H1 (cell line): ENCODE measurements at regions not wholly inside any gene's neighbourhood (a gene's known extent, or its start where the extent isn't known, plus 50 kb on each side); places are given as distances from the start of the nearest gene placed in this dataset.

Experiments
- CTCF ChIA-PET: fragments of 300-600 bp; sonication (Branson Sonifier 250); formaldehyde crosslinking; loops from one replicate; lab custom pipeline; 2021; ENCODE audit not compliant: partially characterized antibody; lab: Charles Lee
- POLR2A ChIA-PET: fragments of 300-600 bp; sonication (Branson Sonifier 250); formaldehyde crosslinking; loops from one replicate; lab custom pipeline; 2021; ENCODE audit warnings: inconsistent platforms; ENCODE audit not compliant: partially characterized antibody; lab: Charles Lee
- DNase-seq, 2 experiments: peaks; one replicate each; pipeline versions ENCODE4 v3.0.0 to v3.0.0-alpha.2; 2010 to 2022; ENCODE audit warnings: low spot score in 2 of 2, low read depth in 1 of 2, mixed read lengths in 1 of 2
- FAIRE-seq: peaks from 2 replicates; lab custom pipeline; 2011; peaks lifted over from hg19 to GRCh38; lab: Jason Lieb, UNC
- H2AFZ ChIP-seq: 2 replicates; pipeline ENCODE4 v1.8.1; 2012; ENCODE audit warnings: low read length, inconsistent platforms
- H2AK5ac ChIP-seq: 2 replicates; pipeline ENCODE4 v1.6.1; 2013; ENCODE audit warnings: low read depth, low read length
- H2BK120ac ChIP-seq: replicated peaks from 2 replicates; pipeline ENCODE3; 2013; ENCODE audit warnings: low read depth, low read length, inconsistent platforms
- H2BK12ac ChIP-seq: 2 replicates; pipeline ENCODE4 v1.6.1; 2013; ENCODE audit warnings: low read depth, low read length
- H2BK15ac ChIP-seq: 2 replicates; pipeline ENCODE4 v1.6.1; 2013; ENCODE audit warnings: low read length
- H2BK20ac ChIP-seq: 2 replicates; pipeline ENCODE4 v1.6.1; 2013; ENCODE audit warnings: low read length
- H2BK5ac ChIP-seq: 2 replicates; pipeline ENCODE4 v1.6.1; 2013; ENCODE audit warnings: low read depth, low read length
- H3K14ac ChIP-seq: 2 replicates; pipeline ENCODE4 v1.6.1; 2013; ENCODE audit warnings: inconsistent platforms; ENCODE audit not compliant: insufficient read length
- H3K18ac ChIP-seq: 2 replicates; pipeline ENCODE4 v1.6.1; 2013; ENCODE audit warnings: low read length; ENCODE audit errors: extremely low read depth
- H3K23ac ChIP-seq: 2 replicates; pipeline ENCODE4 v1.6.1; 2013; ENCODE audit warnings: inconsistent platforms; ENCODE audit not compliant: insufficient read length
- H3K23me2 ChIP-seq: 2 replicates; pipeline ENCODE4 v1.6.1; 2013; ENCODE audit warnings: low read depth, low read length
- H3K27ac ChIP-seq: 2 replicates; pipeline ENCODE4 v1.6.1; 2011; ENCODE audit warnings: low read depth, low read length, inconsistent platforms
- H3K27me3 ChIP-seq, 4 experiments: replicated peaks in 1 of 4; 1 replicate in 1 of 4; 2 replicates in 3 of 4; pipeline versions ENCODE4 v1.6.1 to v1.8.1; 2011 to 2013; ENCODE audit warnings: low read length in 3 of 4, mild to moderate bottlenecking in 3 of 4, inconsistent platforms in 2 of 4, mixed read lengths in 2 of 4, moderate library complexity in 1 of 4; ENCODE audit not compliant: control insufficient read depth in 3 of 4, insufficient read depth in 3 of 4; ENCODE audit errors: extremely low read depth in 1 of 4
- H3K36me3 ChIP-seq, 4 experiments: 2 replicates each; pipeline versions ENCODE4 v1.6.1 to v1.8.1; 2011 to 2013; ENCODE audit warnings: mild to moderate bottlenecking in 4 of 4, low read length in 3 of 4, moderate library complexity in 2 of 4, control low read depth in 1 of 4, inconsistent platforms in 1 of 4; ENCODE audit not compliant: insufficient read depth in 4 of 4, control insufficient read depth in 2 of 4
- H3K4ac ChIP-seq: replicated peaks from 2 replicates; pipeline ENCODE3; 2013; ENCODE audit warnings: low read length, low read depth, mixed read lengths, inconsistent platforms; ENCODE audit not compliant: insufficient read length
- H3K4me1 ChIP-seq, 4 experiments: replicated peaks in 1 of 4; 1 replicate in 1 of 4; 2 replicates in 3 of 4; pipeline versions ENCODE4 v1.6.1 to v1.8.1; 2011 to 2013; ENCODE audit warnings: low read length in 3 of 4, inconsistent platforms in 2 of 4, mixed read lengths in 1 of 4; ENCODE audit not compliant: insufficient read depth in 4 of 4, control insufficient read depth in 3 of 4
- H3K4me2 ChIP-seq, 2 experiments: 2 replicates each; pipeline versions ENCODE4 v1.6.1 to v1.8.1; 2011 to 2013; ENCODE audit warnings: low read depth in 2 of 2, low read length in 2 of 2, control low read depth in 1 of 2, inconsistent platforms in 1 of 2, mild to moderate bottlenecking in 1 of 2; ENCODE audit not compliant: insufficient read depth in 1 of 2
- H3K4me3 ChIP-seq, 4 experiments: fragments of 200-600, 300-600 bp in 1 of 4; sonication (generic), shearing (Covaris generic), sonication (Bioruptor Twin) in 1 of 4; 2 replicates each; pipeline versions ENCODE4 v1.5.1 to v1.8.1; 2011 to 2016; ENCODE audit warnings: low read length in 4 of 4, low read depth in 3 of 4, control low read depth in 2 of 4, inconsistent platforms in 2 of 4, mild to moderate bottlenecking in 2 of 4, mixed read lengths in 1 of 4, moderate library complexity in 1 of 4; ENCODE audit not compliant: insufficient read depth in 2 of 4; ENCODE audit errors: extremely low read depth in 1 of 4
- H3K56ac ChIP-seq: replicated peaks from 2 replicates; pipeline ENCODE3; 2013; ENCODE audit warnings: low read depth, mild to moderate bottlenecking, mixed read lengths, low read length, inconsistent platforms; ENCODE audit not compliant: insufficient read length
- H3K79me1 ChIP-seq: 2 replicates; pipeline ENCODE4 v1.6.1; 2013; ENCODE audit warnings: low read depth, low read length, control low read depth
- H3K79me2 ChIP-seq, 2 experiments: 2 replicates each; pipeline versions ENCODE4 v1.6.1 to v1.8.1; 2012 to 2013; ENCODE audit warnings: low read length in 2 of 2, mild to moderate bottlenecking in 2 of 2, inconsistent platforms in 1 of 2; ENCODE audit not compliant: insufficient read depth in 2 of 2, control insufficient read depth in 1 of 2
- H3K9ac ChIP-seq, 4 experiments: replicated peaks in 1 of 4; 1 replicate in 1 of 4; 2 replicates in 3 of 4; pipeline versions ENCODE4 v1.6.1 to v1.8.1; 2011 to 2013; ENCODE audit warnings: low read depth in 3 of 4, low read length in 3 of 4, control low read depth in 2 of 4, mild to moderate bottlenecking in 2 of 4, moderate library complexity in 2 of 4, inconsistent platforms in 1 of 4; ENCODE audit errors: extremely low read depth in 1 of 4
- H3K9me3 ChIP-seq, 2 experiments: 2 replicates each; pipeline versions ENCODE4 v1.6.1 to v1.8.1; 2012 to 2013; ENCODE audit warnings: mild to moderate bottlenecking in 2 of 2, moderate library complexity in 2 of 2, control low read depth in 1 of 2, inconsistent platforms in 1 of 2, low read depth in 1 of 2, low read length in 1 of 2, mixed read lengths in 1 of 2; ENCODE audit not compliant: insufficient read depth in 2 of 2
- H4K20me1 ChIP-seq, 2 experiments: replicated peaks in 1 of 2; 2 replicates each; pipeline versions ENCODE3 to v1.8.1; 2011 to 2013; ENCODE audit warnings: inconsistent platforms in 2 of 2, low read length in 2 of 2, mild to moderate bottlenecking in 1 of 2; ENCODE audit not compliant: insufficient read depth in 2 of 2, control insufficient read depth in 1 of 2
- H4K5ac ChIP-seq: 2 replicates; pipeline ENCODE4 v1.6.1; 2013; ENCODE audit warnings: low read length, low read depth, mixed read lengths, inconsistent platforms; ENCODE audit not compliant: insufficient read length
- H4K8ac ChIP-seq: 2 replicates; pipeline ENCODE4 v1.8.0; 2013; ENCODE audit warnings: mild to moderate bottlenecking, moderate library complexity, low read length, inconsistent platforms; ENCODE audit not compliant: insufficient read depth; ENCODE audit errors: extremely low read depth
- H4K91ac ChIP-seq: replicated peaks from 2 replicates; pipeline ENCODE3; 2013; ENCODE audit warnings: low read length, mixed read lengths, inconsistent platforms; ENCODE audit not compliant: insufficient read length
- EP300 ChIP-seq, 2 experiments: IDR thresholded peaks; 1 replicate in 1 of 2; 2 replicates in 1 of 2; pipeline ENCODE4 v1.6.1; 2011 to 2012; ENCODE audit warnings: low read depth in 2 of 2, low read length in 2 of 2, mild to moderate bottlenecking in 2 of 2, borderline replicate concordance in 1 of 2, inconsistent platforms in 1 of 2, moderate library complexity in 1 of 2
- PHF8 ChIP-seq: fragments of 200-600 bp; sonication (generic); conservative IDR thresholded peaks from 2 replicates; pipeline ENCODE4 v1.7.1; 2012; ENCODE audit warnings: low read depth, mild to moderate bottlenecking, inconsistent platforms, low read length, moderate library complexity
- SIRT6 ChIP-seq: IDR thresholded peaks from one replicate; pipeline ENCODE4 v1.7.1; 2012; ENCODE audit warnings: low read length, inconsistent platforms
- SIX5 ChIP-seq: IDR thresholded peaks from 2 replicates; pipeline ENCODE4 v1.6.1; 2011; ENCODE audit warnings: mild to moderate bottlenecking, low read depth, low read length
- SP4 ChIP-seq: IDR thresholded peaks from 2 replicates; pipeline ENCODE4 v1.6.1; 2012; ENCODE audit warnings: low read length, inconsistent platforms
- SUZ12 ChIP-seq: fragments of 200-600 bp; sonication (generic); IDR thresholded peaks from 2 replicates; pipeline ENCODE4 v1.6.1; 2012; ENCODE audit warnings: mild to moderate bottlenecking, inconsistent platforms, low read length, moderate library complexity, mixed read lengths
- TEAD4 ChIP-seq: IDR thresholded peaks from 2 replicates; pipeline ENCODE4 v1.6.1; 2012; ENCODE audit warnings: low read depth, low read length, inconsistent platforms, mixed read lengths
- WGBS, 2 experiments: shearing (Covaris generic) in 1 of 2; methylation state at CpG; one replicate each; pipeline versions ENCODE4 v1.1.6 to v1.1.7; 2013 to 2015; ENCODE audit warnings: low lambda C conversion rate in 2 of 2, mixed read lengths in 2 of 2, inconsistent platforms in 1 of 2, low coverage in 1 of 2, missing lambda C conversion rate in 1 of 2; ENCODE audit not compliant: insufficient replicate concordance in 2 of 2, insufficient coverage in 1 of 2, insufficient read length in 1 of 2; ENCODE audit errors: extremely low coverage in 1 of 2, missing lambda C conversion rate in 1 of 2; 5-methylcytosine and 5-hydroxymethylcytosine counted together
- TF ChIP-seq, protein P1 (sequence below): IDR thresholded peaks from 2 replicates; pipeline ENCODE4 v1.6.1; 2011; ENCODE audit warnings: low read length, improper control_type of control experiment
- TF ChIP-seq, protein P2 (sequence below): IDR thresholded peaks from 2 replicates; pipeline ENCODE4 v1.6.1; 2011; ENCODE audit warnings: low read depth, mild to moderate bottlenecking, low read length; ENCODE audit not compliant: insufficient read depth

DNA sequence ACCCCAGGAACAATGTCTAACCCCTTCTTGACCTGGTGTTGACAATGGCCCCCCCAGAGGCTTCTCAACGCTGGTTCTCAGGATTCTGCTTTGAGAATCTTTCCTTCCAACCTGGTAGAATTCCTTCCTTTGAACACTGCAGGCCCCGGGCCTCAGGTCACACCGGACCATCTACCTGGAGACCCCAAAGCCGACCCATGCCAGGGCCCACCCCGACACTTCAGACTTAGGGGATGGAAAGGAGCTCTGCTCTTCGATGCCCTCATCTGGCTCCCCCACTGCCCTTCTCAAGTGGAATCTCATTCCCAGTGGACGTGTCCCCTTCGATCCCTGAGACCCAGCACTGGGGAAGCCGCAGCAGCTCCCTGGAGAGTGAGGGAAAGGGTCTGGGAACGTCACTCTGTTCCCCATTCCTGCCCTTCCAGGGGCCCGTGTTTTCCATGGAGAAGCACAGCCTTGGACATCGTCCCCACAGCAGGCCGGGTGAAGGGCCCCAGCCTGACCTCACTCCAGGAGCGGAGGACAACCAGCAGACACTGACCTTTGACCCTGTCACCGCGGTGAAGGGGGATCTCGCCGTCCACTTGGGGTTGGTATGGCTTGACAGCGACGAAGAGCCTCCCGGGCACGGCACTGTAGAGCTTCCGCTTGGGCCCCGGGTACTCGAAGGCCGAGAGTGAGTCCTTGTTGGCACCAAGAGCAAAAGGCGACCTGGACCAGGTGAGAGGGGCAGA is 408.3 kb downstream of the CTTN start:
- no peaks in the 10 kb centered on the region for H3K27me3 ChIP-seq
- H4K20me1 ChIP-seq = peaks cover 0 to 8% of the 10 kb centered on the region in 2 experiments
- H3K18ac ChIP-seq = no peak overlapping the region
- H4K91ac ChIP-seq = no peak overlapping the region
- no peak overlapping the region for H2BK20ac ChIP-seq
- no peaks in the 10 kb centered on the region for H3K79me1 ChIP-seq
- H3K4me3 ChIP-seq = no peak overlapping the region
- no peak overlapping the region for H3K9ac ChIP-seq
- H2AFZ ChIP-seq = no peak overlapping the region
- H4K5ac ChIP-seq = no peak overlapping the region
- H2BK5ac ChIP-seq = no peak overlapping the region
- DNase-seq = no peak
- peaks cover 7% of the 10 kb centered on the region; the same call in 1 of the 2 replicates for H3K23me2 ChIP-seq
- WGBS, 2 experiments = 92% methylated on average over 27 of the region's 27 CpGs; no CpG with 5 or more reads in 1 of the 2 experiments
- no peak overlapping the region for H3K14ac ChIP-seq
- H3K36me3 ChIP-seq = peaks cover 0 to 6% (median 3%) of the 10 kb centered on the region in 4 experiments; a peak in 3 of 8 replicates
- no peak overlapping the region for H2AK5ac ChIP-seq
- H2BK120ac ChIP-seq = no peak overlapping the region
- H3K4me1 ChIP-seq = no peaks in the 10 kb centered on the region
- POLR2A ChIA-PET = no interaction called here
- no peak overlapping the region for H3K4ac ChIP-seq
- no peak overlapping the region for H2BK15ac ChIP-seq
- H4K8ac ChIP-seq = peak overlapping the region; percentile 60; the same call in 1 of the 2 replicates
- CTCF ChIA-PET = interaction anchor here (1.1 to 4.5 kb wide), 4 partner anchors 9 to 138 kb away, joined by 3 to 21 read pairs (median 6); no protein-coding TSS in a partner anchor
- no peak overlapping the region for H3K27ac ChIP-seq
- H3K9me3 ChIP-seq = no peaks in the 10 kb centered on the region
- no peak overlapping the region for H2BK12ac ChIP-seq
- no peak overlapping the region for H3K56ac ChIP-seq
- no peaks in the 10 kb centered on the region for H3K79me2 ChIP-seq
- H3K4me2 ChIP-seq = no peak overlapping the region
- no peak for FAIRE-seq
- H3K23ac ChIP-seq = no peak overlapping the region
- no peak for TF ChIP-seq SP4
- TF ChIP-seq SUZ12 = no peak
- TF ChIP-seq, protein P1, sequence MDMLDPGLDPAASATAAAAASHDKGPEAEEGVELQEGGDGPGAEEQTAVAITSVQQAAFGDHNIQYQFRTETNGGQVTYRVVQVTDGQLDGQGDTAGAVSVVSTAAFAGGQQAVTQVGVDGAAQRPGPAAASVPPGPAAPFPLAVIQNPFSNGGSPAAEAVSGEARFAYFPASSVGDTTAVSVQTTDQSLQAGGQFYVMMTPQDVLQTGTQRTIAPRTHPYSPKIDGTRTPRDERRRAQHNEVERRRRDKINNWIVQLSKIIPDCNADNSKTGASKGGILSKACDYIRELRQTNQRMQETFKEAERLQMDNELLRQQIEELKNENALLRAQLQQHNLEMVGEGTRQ = no peak
- TF ChIP-seq, protein P2, sequence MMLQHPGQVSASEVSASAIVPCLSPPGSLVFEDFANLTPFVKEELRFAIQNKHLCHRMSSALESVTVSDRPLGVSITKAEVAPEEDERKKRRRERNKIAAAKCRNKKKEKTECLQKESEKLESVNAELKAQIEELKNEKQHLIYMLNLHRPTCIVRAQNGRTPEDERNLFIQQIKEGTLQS = no peak
- TF ChIP-seq TEAD4 = no peak
- no peak for TF ChIP-seq EP300 (IDR thresholded peaks at IDR 0.05; ENCODE audit: borderline replicate concordance in 1 of 2, low read depth in 2 of 2, low read length in 2 of 2)
- no peak for TF ChIP-seq SIX5
- no peak for TF ChIP-seq PHF8
- no peak for TF ChIP-seq SIRT6
